Caco-2 (cell line): ENCODE measurements at regions not wholly inside any gene's neighbourhood (a gene's known extent, or its start where the extent isn't known, plus 50 kb on each side); places are given as distances from the start of the nearest gene placed in this dataset.

Source experiments
- BruUV-seq: library from RNA; stranded (reverse); fragments of 400-500 nt; replicated peaks from 2 replicates; lab custom pipeline; 2021; lab: Mats Ljungman, UMichigan
- CTCF ChIA-PET: fragments of 300-600 bp; sonication (Branson Sonifier 250); formaldehyde crosslinking; loops from one replicate; lab custom pipeline; 2022; ENCODE audit warnings: antibody characterized with exemption; lab: Charles Lee
- POLR2A ChIA-PET: fragments of 300-600 bp; sonication (Branson Sonifier 250); formaldehyde crosslinking; loops from one replicate; lab custom pipeline; 2022; ENCODE audit warnings: antibody characterized with exemption; lab: Charles Lee
- DNase-seq, 2 experiments: peaks; one replicate each; pipeline versions ENCODE4 v3.0.0 to v3.0.0-alpha.2; 2020 to 2022
- H3K27me3 ChIP-seq: replicated peaks from 2 replicates; pipeline ENCODE4 v1.6.0; 2011; ENCODE audit warnings: low read length; ENCODE audit not compliant: control insufficient read depth, insufficient read depth
- H3K36me3 ChIP-seq: 2 replicates; pipeline ENCODE4 v1.5.1; 2011; ENCODE audit warnings: low read length; ENCODE audit not compliant: control insufficient read depth, insufficient read depth
- H3K4me1 ChIP-seq: fragments of 250-450 bp; sonication (Bioruptor Pico); 2 replicates; pipeline ENCODE4 v1.5.1; 2020; ENCODE audit warnings: mild to moderate bottlenecking
- H3K4me3 ChIP-seq: 2 replicates; pipeline ENCODE4 v1.5.1; 2011; ENCODE audit warnings: low read depth, mild to moderate bottlenecking, control low read depth, low read length
- H3K9me3 ChIP-seq: fragments of 250-450 bp; sonication (Bioruptor Pico); 2 replicates; pipeline ENCODE4 v1.5.1; 2020; ENCODE audit warnings: mild to moderate bottlenecking, moderate library complexity
- H3K27ac Mint-ChIP-seq: one replicate; pipeline ENCODE4 v1.8.0; 2022; ENCODE audit warnings: mixed read lengths; ENCODE audit not compliant: unreplicated experiment
- H3K27me3 Mint-ChIP-seq: one replicate; pipeline ENCODE4 v1.8.0; 2022; ENCODE audit warnings: mixed read lengths; ENCODE audit not compliant: insufficient read depth, unreplicated experiment
- H3K36me3 Mint-ChIP-seq: one replicate; pipeline ENCODE4 v1.8.0; 2022; ENCODE audit warnings: mild to moderate bottlenecking, mixed read lengths; ENCODE audit not compliant: insufficient read depth, unreplicated experiment
- H3K4me1 Mint-ChIP-seq: one replicate; pipeline ENCODE4 v1.8.0; 2022; ENCODE audit warnings: low read depth, mixed read lengths; ENCODE audit not compliant: unreplicated experiment
- H3K4me3 Mint-ChIP-seq: one replicate; pipeline ENCODE4 v1.8.0; 2022; ENCODE audit warnings: mild to moderate bottlenecking, moderate library complexity, mixed read lengths; ENCODE audit not compliant: unreplicated experiment
- H3K9me3 Mint-ChIP-seq: one replicate; pipeline ENCODE4 v1.8.0; 2022; ENCODE audit warnings: mixed read lengths; ENCODE audit not compliant: unreplicated experiment
- CTCF ChIP-seq, 2 experiments: fragments of 200-600 bp in 1 of 2; IDR thresholded peaks; 1 replicate in 1 of 2; 2 replicates in 1 of 2; pipeline versions ENCODE4 v1.5.1 to v1.8.0; 2011 to 2022; ENCODE audit warnings: antibody characterized with exemption in 1 of 2, control low read depth in 1 of 2, inconsistent platforms in 1 of 2, low read depth in 1 of 2, low read length in 1 of 2, mild to moderate bottlenecking in 1 of 2, moderate library complexity in 1 of 2; ENCODE audit not compliant: insufficient read depth in 1 of 2, severe bottlenecking in 1 of 2, unreplicated experiment in 1 of 2
- intact Hi-C: fragments of 100-400 bp; cut with micrococcal nuclease; formaldehyde crosslinking; loops from one replicate; pipeline ENCODE4 v1.10.0; 2022; ENCODE audit not compliant: unreplicated experiment

- POLR2A ChIA-PET: no interaction called here
- CTCF ChIA-PET: no interaction called here
- Histone ChIP-seq H3K36me3 (no peaks in the 10 kb centered on the region), H3K4me3 (no peak overlapping the region), H3K9me3 (peaks cover 17% of the 10 kb centered on the region), H3K4me1 (peaks cover 14% of the 10 kb centered on the region), H3K27me3 (no peaks in the 10 kb centered on the region)
- TF ChIP-seq CTCF (IDR thresholded peaks at IDR 0.05; ENCODE audit: insufficient read depth in 1 of 2, low read depth in 1 of 2, low read length in 1 of 2, severe bottlenecking in 1 of 2, unreplicated experiment in 1 of 2): no peak
- intact Hi-C loops: loop anchor here (5.0 kb wide), 1 partner anchor 36 kb away; no protein-coding TSS in a partner anchor
- H3K27ac Mint-ChIP-seq: no peak overlapping the region
- peaks cover 19% of the 10 kb centered on the region for H3K36me3 Mint-ChIP-seq
- no peaks in the 10 kb centered on the region for H3K27me3 Mint-ChIP-seq
- peaks cover 13% of the 10 kb centered on the region for H3K9me3 Mint-ChIP-seq
- peaks cover 9% of the 10 kb centered on the region for H3K4me1 Mint-ChIP-seq
- BruUV-seq: no TSS peak
- no peak for DNase-seq
- H3K4me3 Mint-ChIP-seq: no peak overlapping the region
Observed at GRCh38 chr14:71373773-71374172, 466.5 kb downstream of the PCNX1 start.

- H3K27me3 Mint-ChIP-seq: no peaks in the 10 kb centered on the region
- Histone ChIP-seq H3K4me3 (no peak overlapping the region), H3K4me1 (peaks cover 19% of the 10 kb centered on the region), H3K36me3 (no peaks in the 10 kb centered on the region), H3K9me3 (peaks cover 17% of the 10 kb centered on the region), H3K27me3 (no peaks in the 10 kb centered on the region)
- ChIA-PET CTCF (no interaction called here), POLR2A (no interaction called here)
- intact Hi-C loops: loop anchor here (5.0 kb wide), 1 partner anchor 38 kb away; no protein-coding TSS in a partner anchor
- no peak for DNase-seq
- no peak for TF ChIP-seq CTCF (IDR thresholded peaks at IDR 0.05; ENCODE audit: insufficient read depth in 1 of 2, low read depth in 1 of 2, low read length in 1 of 2, severe bottlenecking in 1 of 2, unreplicated experiment in 1 of 2)
- H3K36me3 Mint-ChIP-seq: peaks cover 28% of the 10 kb centered on the region
- peaks cover 18% of the 10 kb centered on the region for H3K4me1 Mint-ChIP-seq
- H3K4me3 Mint-ChIP-seq: no peak overlapping the region
- peaks cover 14% of the 10 kb centered on the region for H3K9me3 Mint-ChIP-seq
- H3K27ac Mint-ChIP-seq: no peak overlapping the region
- BruUV-seq: no TSS peak
Observed at GRCh38 chr14:71374989-71375388, 467.7 kb downstream of the PCNX1 start.

GRCh38 chr14:71377099-71377498 is 469.8 kb downstream of the PCNX1 start:
- H3K4me1 ChIP-seq: peaks cover 34% of the 10 kb centered on the region
- no peaks in the 10 kb centered on the region for H3K36me3 ChIP-seq
- H3K9me3 Mint-ChIP-seq: peaks cover 14% of the 10 kb centered on the region
- intact Hi-C loops: no loop called here
- H3K27ac Mint-ChIP-seq: no peak overlapping the region
- no peak for DNase-seq
- peaks cover 17% of the 10 kb centered on the region for H3K9me3 ChIP-seq
- peaks cover 28% of the 10 kb centered on the region for H3K36me3 Mint-ChIP-seq
- ChIA-PET POLR2A (no interaction called here), CTCF (no interaction called here)
- H3K4me3 Mint-ChIP-seq: no peak overlapping the region
- no peaks in the 10 kb centered on the region for H3K27me3 Mint-ChIP-seq
- H3K4me3 ChIP-seq: no peak overlapping the region
- BruUV-seq: no TSS peak
- no peaks in the 10 kb centered on the region for H3K27me3 ChIP-seq
- TF ChIP-seq CTCF (IDR thresholded peaks at IDR 0.05; ENCODE audit: insufficient read depth in 1 of 2, low read depth in 1 of 2, low read length in 1 of 2, severe bottlenecking in 1 of 2, unreplicated experiment in 1 of 2): no peak
- H3K4me1 Mint-ChIP-seq: peaks cover 31% of the 10 kb centered on the region
